ENCODE measurements at regions not wholly inside any gene's neighbourhood (a gene's known extent, or its start where the extent isn't known, plus 50 kb on each side); places are given as distances from the start of the nearest gene placed in this dataset.

DNA sequence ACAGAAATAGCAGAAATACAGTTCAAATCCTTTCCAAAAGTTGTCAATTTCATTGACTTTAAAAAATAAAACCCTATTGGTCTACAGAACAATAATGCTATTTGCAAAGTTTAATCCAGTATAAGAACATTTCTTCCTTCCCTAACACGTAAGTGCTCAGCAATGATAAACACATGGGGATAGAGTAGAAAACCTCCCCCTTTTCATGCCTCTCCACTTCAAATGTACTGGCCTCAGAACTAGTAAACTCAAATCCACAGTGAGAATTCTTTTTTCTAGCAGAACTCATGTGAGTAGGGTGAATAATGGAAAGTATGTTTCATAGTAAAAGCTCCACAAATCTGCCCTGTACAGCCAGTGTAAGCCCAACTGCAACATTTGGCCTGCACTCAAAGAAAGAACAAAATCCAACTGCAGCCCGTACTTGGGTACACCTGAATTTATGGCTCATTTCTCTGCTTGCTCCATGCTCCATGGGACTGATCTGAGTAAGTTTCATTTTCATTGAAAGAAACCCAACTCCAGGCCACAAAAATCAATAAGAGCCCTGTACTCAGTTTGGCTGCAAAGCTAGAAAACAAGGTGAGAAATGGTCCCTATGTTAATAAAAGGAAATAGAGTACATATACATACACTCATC lies 115.0 kb upstream of the RMDN2 start:
- no peak for DNase-seq

GRCh38 chr2:37812414-37812813 lies 112.7 kb upstream of the RMDN2 start:
- DNase-seq, result no peak

- no peak for DNase-seq
Measured at GRCh38 chr2:37812941-37813730, 112.0 kb upstream of the RMDN2 start.

DNA sequence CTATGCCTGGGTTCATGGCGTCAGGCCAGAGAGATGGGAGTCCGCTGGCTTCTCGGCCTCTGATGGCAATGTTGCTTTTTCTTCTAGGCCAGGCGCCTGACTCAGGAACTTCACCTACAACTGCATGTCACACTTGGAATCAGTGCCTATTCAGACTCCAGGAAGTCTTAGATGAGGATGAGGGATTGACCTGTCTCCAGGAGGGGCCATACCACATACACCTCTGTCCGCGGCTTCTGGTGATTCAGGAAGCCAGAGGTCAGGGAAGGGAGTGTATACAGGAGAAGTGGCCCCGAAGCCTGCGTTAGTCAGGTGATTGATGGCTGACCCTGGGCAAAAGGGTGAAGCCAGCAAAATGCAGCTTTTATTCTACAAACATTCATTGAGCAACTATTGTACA lies 109.1 kb upstream of the RMDN2 start:
- no peak for DNase-seq

DNA sequence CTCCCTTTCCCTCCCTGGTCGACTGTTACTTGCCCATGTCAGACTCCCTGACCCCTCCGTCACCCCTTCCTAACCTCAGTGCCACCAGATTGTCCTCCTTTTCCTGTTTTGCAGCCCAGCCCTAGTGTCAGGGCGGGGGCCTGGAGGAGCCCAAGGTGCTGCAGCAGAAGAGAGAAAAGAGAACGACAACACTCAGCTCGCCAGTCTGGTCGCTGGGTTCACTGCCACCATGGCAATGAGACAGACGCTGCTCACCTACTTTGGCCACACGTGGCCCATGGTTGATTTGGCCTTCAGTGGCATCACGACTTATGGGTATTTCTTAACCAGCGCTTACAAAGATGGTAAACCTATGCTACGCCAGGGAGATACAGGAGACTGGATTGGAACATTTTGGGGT lies 108.4 kb upstream of the RMDN2 start:
- DNase-seq, result no peak

GRCh38 chr2:37819186-37819585 lies 105.9 kb upstream of the RMDN2 start:
- peak; percentile 74 for DNase-seq

DNA sequence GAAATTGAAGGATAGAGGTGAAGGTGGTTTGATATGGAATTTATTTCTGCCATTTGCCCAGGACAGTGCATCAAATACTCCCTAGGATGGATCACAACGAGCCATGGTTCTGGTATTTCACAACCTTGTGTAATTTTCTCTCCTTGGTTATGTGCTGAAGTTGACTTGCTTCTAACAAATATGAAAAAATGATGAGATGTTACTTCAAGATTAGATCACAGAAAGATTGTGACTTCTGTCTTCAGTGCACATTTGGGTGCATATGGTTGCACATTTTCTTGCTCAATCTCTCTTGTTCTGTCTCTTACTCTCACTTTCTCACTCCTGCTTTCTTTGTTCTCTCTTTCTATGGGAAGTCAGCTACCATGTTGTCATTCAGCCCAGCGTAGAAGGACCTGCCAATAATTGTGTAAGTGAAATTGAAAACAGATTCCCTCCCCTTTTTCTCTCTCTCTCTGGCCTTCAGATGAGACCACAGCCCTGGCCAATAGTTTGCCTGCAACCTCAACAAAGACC lies 104.6 kb upstream of the RMDN2 start:
- no peak for DNase-seq

DNA sequence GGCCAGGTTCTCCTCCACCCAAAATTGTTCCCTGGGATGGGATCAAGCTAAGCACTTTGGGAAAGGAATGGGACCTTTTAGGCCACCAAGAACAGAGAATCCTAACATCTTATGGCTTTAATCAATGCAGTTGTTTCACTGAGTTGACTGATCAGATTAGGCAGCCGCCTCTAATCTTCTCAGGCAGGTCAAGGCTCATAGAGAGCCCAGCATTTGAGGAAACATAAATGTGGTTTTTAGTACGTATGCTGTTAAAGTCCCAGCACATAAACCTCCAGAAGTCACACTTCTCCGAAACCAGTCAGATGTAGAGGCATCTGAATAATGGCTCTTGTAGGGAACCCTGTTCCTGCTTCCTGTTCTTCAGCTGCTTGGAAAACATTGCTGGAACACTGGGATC lies 99.5 kb upstream of the RMDN2 start:
- no peak for DNase-seq

DNA sequence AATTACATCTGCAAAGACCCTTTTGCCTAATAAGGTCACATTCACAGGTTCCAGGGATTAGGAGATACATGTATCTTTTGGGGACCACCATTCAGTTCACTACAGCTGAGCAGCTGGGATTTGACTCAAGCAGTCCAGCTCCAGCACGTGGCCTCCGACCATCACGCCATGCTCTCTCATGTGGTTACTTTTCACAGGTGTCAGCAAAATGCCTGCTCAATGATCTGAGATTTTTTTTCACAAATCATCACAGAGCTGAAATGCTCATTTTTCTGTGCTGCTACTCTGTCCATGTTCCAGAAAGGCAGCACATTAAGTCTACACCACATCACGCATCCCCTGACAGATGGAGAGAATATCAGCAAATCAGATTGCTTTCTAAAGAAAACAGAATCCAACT lies 98.5 kb upstream of the RMDN2 start:
- DNase-seq, result no peak

- DNase-seq, result no peak
Measured at GRCh38 chr2:37827455-37827854, 97.6 kb upstream of the RMDN2 start.

DNA sequence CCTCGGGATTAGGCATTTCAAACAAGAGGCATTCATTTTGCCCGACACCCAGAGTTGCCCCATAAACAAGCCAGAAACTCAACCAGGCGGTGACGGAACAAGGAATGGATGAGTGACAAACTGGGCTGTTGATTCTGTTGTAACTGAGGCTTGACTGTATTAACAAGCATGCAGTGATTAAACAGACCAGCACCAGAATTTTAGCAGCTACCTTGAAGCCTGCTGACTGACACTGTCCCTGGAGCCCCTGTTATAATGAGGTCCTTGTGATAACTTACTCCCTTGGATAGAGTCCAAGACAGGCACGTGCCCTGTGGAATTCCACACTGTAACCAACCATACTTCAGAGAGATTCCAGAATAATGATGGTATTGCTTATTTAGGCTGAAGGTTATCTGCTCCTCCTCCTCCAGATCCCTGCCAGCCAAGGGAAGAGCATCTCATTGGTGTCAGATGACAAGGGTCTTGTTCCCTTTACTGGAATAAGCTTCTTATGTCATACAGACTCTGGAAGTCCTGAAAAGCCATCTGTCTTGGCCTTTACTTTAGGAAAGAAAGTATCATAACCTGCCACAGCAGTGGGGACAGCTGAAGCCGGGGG lies 97.1 kb upstream of the RMDN2 start:
- DNase-seq, result peak; percentile 81

- peak; percentile 66 for DNase-seq
Measured at GRCh38 chr2:37829202-37829601, 95.9 kb upstream of the RMDN2 start.

GRCh38 chr2:37829616-37830395 lies 95.3 kb upstream of the RMDN2 start:
- DNase-seq, result no peak

- no peak for DNase-seq
Measured at GRCh38 chr2:37830636-37831035, 94.5 kb upstream of the RMDN2 start.

GRCh38 chr2:37831081-37831780 lies 93.9 kb upstream of the RMDN2 start:
- DNase-seq, result no peak

DNA sequence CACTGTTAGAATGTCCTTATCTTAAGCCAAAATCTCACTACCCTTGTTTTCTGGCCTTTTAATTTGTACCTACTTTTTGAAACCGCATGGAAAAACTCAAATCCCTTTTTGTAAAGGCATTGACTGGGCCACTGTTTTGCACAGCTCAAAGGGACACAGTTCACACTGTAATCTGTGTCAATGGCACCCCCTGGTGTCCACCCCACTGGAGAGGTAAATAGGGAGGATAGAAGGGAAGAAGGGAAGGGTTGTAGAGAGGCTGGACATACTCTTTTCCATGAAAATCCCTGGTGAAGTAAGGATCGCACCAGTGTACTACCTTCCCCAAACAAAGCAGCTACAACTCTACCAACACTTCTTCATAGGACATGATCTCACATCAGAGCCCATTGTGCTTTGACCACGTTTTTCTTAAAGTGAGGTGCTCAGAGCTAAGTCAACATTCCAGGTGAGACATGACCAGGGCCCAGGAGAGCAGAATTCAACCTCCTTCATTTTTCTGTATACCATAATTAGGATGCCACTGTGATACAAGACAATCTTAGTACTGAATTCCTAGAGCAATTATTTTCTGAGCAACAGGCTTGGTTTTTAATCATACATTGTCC lies 92.4 kb upstream of the RMDN2 start:
- DNase-seq, result peak; percentile 70

DNA sequence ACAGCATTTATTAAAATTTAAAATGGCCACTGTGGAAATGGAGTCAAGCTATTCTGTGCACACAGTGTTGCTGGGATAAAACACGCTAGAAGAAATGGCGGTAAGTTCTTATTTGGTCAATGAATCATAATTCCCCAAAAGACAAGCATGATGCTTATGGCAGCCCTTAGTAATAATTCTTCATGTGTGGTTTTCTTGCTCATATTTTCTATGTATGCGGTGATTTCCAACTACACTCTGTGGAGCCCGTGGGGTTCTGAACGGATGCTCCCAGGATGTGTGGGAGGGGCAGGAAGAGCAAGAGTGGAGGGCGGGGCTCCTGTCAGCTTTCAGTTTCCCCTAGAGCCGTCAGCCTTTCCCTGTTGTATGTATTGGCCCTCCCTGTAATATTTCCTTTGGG lies 91.7 kb upstream of the RMDN2 start:
- no peak for DNase-seq

DNA sequence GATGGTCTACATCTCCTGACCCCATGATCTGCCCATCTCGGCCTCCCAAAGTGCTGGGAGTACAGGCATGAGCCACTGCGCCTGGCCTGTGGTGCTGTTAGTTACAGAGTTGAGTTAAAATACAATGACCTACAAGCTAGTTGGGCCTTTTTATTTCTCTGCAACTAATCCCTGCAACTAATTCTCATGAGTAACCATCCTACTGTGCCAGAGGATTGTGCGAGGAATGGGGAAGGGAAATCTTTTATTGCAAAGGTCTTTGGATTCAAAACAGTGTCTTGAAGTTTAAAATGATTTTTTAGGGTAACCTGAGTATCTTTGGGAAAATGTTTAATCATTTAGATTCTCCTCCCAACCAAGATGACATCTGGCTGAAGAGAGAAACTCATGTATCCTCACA lies 88.8 kb upstream of the RMDN2 start:
- DNase-seq, result no peak

DNA sequence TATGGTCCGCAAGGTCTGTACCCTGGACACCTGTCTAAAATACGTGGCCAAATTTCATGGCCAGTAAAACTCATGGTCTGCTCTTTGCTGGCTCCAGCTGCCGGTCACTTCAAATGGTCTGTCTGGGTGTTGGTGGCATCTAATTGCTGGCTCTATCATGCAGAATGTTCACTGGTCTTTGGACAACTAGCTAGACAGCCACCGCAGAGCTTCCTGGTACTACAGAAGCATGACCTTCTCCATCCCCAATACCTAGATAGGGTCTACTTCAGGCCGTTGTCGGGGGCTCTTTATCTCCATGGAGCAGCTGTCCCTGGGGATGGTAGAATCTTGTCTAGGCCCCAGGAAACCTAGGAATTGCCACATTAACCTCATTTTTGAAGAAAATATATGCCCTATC lies 88.4 kb upstream of the RMDN2 start:
- no peak for DNase-seq

DNA sequence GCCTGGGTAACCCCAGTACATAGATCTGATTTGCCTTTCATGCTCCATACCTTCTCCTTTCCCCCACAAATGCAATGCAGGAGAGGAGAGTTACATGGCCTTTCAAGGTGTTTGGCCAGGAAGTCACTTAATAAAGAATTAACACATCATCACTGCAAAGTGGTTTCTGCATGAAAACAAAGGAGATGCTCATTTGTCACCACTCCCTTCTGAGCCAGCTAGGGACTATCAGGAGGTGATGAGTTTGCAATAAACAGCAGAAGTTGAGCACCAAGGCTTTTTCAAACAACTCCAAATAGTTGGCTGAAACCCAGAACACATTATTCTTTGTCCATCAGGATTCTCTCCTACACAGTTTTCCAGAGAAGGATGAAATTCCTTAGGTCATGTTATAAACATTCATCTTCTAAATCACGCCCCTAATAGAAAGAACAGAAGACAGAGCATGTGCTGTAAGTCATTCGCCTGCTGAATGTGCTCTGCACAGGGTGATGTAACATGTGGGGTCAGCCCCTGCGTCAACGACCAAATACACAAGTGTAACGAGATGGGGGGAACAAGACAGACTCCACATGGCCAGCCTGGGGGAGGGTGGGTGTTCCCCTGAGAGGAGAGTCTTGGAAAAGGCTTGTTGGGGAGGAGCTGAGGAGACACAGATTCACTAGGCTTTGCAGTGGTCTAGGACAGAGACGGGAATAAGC lies 87.3 kb upstream of the RMDN2 start:
- peak; percentile 97 for DNase-seq

All from skin of body (tissue), 1 donor.